Neuronal stem cell (in vitro differentiated cells): ENCODE measurements at regions not wholly inside any gene's neighbourhood (a gene's known extent, or its start where the extent isn't known, plus 50 kb on each side); places are given as distances from the start of the nearest gene placed in this dataset.
"Not testable (repeated sequence)": the region's sequence is repeated elsewhere in the genome, so short reads cannot be mapped to it uniquely, and the experiment has no call there.

Experiments used
- DNase-seq: peaks from one replicate; pipeline ENCODE4 v3.0.0-alpha.2; 2013; ENCODE audit warnings: low spot score
- H2AFZ ChIP-seq: one replicate; pipeline ENCODE4 v1.6.1; 2013; ENCODE audit warnings: mild to moderate bottlenecking, low read length, inconsistent platforms
- H2AK5ac ChIP-seq: 2 replicates; pipeline ENCODE4 v1.6.1; 2013; ENCODE audit warnings: low read depth, mild to moderate bottlenecking, inconsistent platforms, low read length, moderate library complexity, mixed read lengths
- H2BK120ac ChIP-seq: 2 replicates; pipeline ENCODE4 v1.6.1; 2013; ENCODE audit warnings: low read depth, mild to moderate bottlenecking, inconsistent platforms, low read length, moderate library complexity, mixed read lengths
- H2BK12ac ChIP-seq: one replicate; pipeline ENCODE4 v1.6.1; 2013; ENCODE audit warnings: low read length, inconsistent platforms
- H2BK15ac ChIP-seq: 2 replicates; pipeline ENCODE4 v1.6.1; 2013; ENCODE audit warnings: mild to moderate bottlenecking, low read length, inconsistent platforms, mixed read lengths
- H2BK5ac ChIP-seq: one replicate; pipeline ENCODE4 v1.6.1; 2013; ENCODE audit warnings: inconsistent platforms, mild to moderate bottlenecking, low read length, moderate library complexity
- H3K14ac ChIP-seq: one replicate; pipeline ENCODE4 v1.6.1; 2013; ENCODE audit warnings: low read length, inconsistent platforms
- H3K18ac ChIP-seq: 2 replicates; pipeline ENCODE4 v1.6.1; 2013; ENCODE audit warnings: low read length, inconsistent platforms
- H3K23ac ChIP-seq: 2 replicates; pipeline ENCODE4 v1.6.1; 2013; ENCODE audit warnings: low read depth, mild to moderate bottlenecking, mixed read lengths, low read length, inconsistent platforms; ENCODE audit not compliant: poor library complexity
- H3K27ac ChIP-seq: replicated peaks from 3 replicates; pipeline ENCODE4 v1.5.1; 2013; ENCODE audit warnings: low read length, inconsistent platforms
- H3K27me3 ChIP-seq, 3 experiments: 2 replicates each; pipeline ENCODE4 v1.6.1; 2013; ENCODE audit warnings: low read length in 3 of 3, mild to moderate bottlenecking in 2 of 3, inconsistent platforms in 1 of 3, low read depth in 1 of 3, mixed read lengths in 1 of 3, moderate library complexity in 1 of 3; ENCODE audit not compliant: control insufficient read depth in 3 of 3, insufficient read depth in 3 of 3
- H3K36me3 ChIP-seq, 2 donors: replicated peaks in 1 of 2; 2 replicates each; pipeline ENCODE4 v1.6.1; 2013; ENCODE audit warnings: low read length in 2 of 2; ENCODE audit not compliant: control insufficient read depth in 2 of 2, insufficient read depth in 2 of 2
- H3K4ac ChIP-seq: 2 replicates; pipeline ENCODE4 v1.6.1; 2013; ENCODE audit warnings: inconsistent platforms, mild to moderate bottlenecking, low read length, moderate library complexity
- H3K4me1 ChIP-seq, 2 donors: 1 replicate in 1 of 2; 2 replicates in 1 of 2; pipeline ENCODE4 v1.6.1; 2013; ENCODE audit warnings: low read length in 2 of 2, low read depth in 1 of 2; ENCODE audit not compliant: control insufficient read depth in 2 of 2, insufficient read depth in 1 of 2
- H3K4me2 ChIP-seq: one replicate; pipeline ENCODE4 v1.6.1; 2013; ENCODE audit warnings: mild to moderate bottlenecking, low read length, inconsistent platforms; ENCODE audit not compliant: insufficient read depth, poor library complexity, severe bottlenecking
- H3K4me3 ChIP-seq, 2 donors: 2 replicates each; pipeline ENCODE4 v1.5.1; 2013; ENCODE audit warnings: low read length in 2 of 2, mild to moderate bottlenecking in 2 of 2, inconsistent platforms in 1 of 2, moderate library complexity in 1 of 2
- H3K79me1 ChIP-seq: one replicate; pipeline ENCODE4 v1.6.1; 2013; ENCODE audit warnings: low read depth, mild to moderate bottlenecking, inconsistent platforms, low read length, moderate library complexity
- H3K9ac ChIP-seq: one replicate; pipeline ENCODE4 v1.6.1; 2013; ENCODE audit warnings: mild to moderate bottlenecking, low read depth, low read length, inconsistent platforms; ENCODE audit not compliant: poor library complexity
- H3K9me3 ChIP-seq, 2 donors: replicated peaks in 1 of 2; 2 replicates each; pipeline versions ENCODE3 to v1.6.1; 2013; ENCODE audit warnings: low read length in 2 of 2, mild to moderate bottlenecking in 2 of 2, inconsistent platforms in 1 of 2, low read depth in 1 of 2, mixed read lengths in 1 of 2, moderate library complexity in 1 of 2; ENCODE audit not compliant: control insufficient read depth in 2 of 2, insufficient read depth in 1 of 2
- H4K8ac ChIP-seq: one replicate; pipeline ENCODE4 v1.6.1; 2013; ENCODE audit warnings: low read depth, mild to moderate bottlenecking, inconsistent platforms, low read length, moderate library complexity
- H4K91ac ChIP-seq: one replicate; pipeline ENCODE4 v1.6.1; 2013; ENCODE audit warnings: low read length, low read depth, mild to moderate bottlenecking, inconsistent platforms; ENCODE audit not compliant: poor library complexity
- WGBS, 2 donors: extraction: QIAGEN DNeasy Blood & Tissue Kit; methylation state at CpG; one replicate each; pipeline ENCODE4 v1.1.7; 2013; ENCODE audit warnings: missing lambda C conversion rate in 2 of 2, mixed read lengths in 1 of 2; ENCODE audit not compliant: insufficient read length in 2 of 2, insufficient replicate concordance in 1 of 2; ENCODE audit errors: extremely low coverage in 2 of 2; 5-methylcytosine and 5-hydroxymethylcytosine counted together

GRCh38 chr9:39802561-39802960 is 447.1 kb downstream of the SPATA31A1 start:
- not testable (repeated sequence) for H3K4me1 ChIP-seq

GRCh38 chr9:39809401-39810226 is 454.1 kb downstream of the SPATA31A1 start:
- H3K4me1 ChIP-seq, H2BK5ac ChIP-seq, H2BK120ac ChIP-seq, H3K27ac ChIP-seq, DNase-seq, H3K27me3 ChIP-seq, H4K91ac ChIP-seq, H4K8ac ChIP-seq, H3K23ac ChIP-seq, H3K14ac ChIP-seq, H3K9me3 ChIP-seq, H3K9ac ChIP-seq, H3K18ac ChIP-seq, H3K36me3 ChIP-seq, H2BK15ac ChIP-seq, H2AK5ac ChIP-seq, H2BK12ac ChIP-seq, H3K4ac ChIP-seq, H3K79me1 ChIP-seq: not testable (repeated sequence)
- H3K4me3 ChIP-seq, result peak overlapping the region; percentile 51 to 74
- H2AFZ ChIP-seq, result peak overlapping the region; percentile 74
- no CpG with 5 or more reads among the region's 43 CpGs for WGBS, 2 donors
- H3K4me2 ChIP-seq, result peak overlapping the region; percentile 25

More at GRCh38 chr9:39802561-39802960, 447.1 kb downstream of the SPATA31A1 start:
- not testable (repeated sequence) for H4K8ac ChIP-seq, H3K27ac ChIP-seq, H2BK5ac ChIP-seq, H2BK12ac ChIP-seq, H3K23ac ChIP-seq, DNase-seq, H3K79me1 ChIP-seq, H4K91ac ChIP-seq, H3K27me3 ChIP-seq, H3K4me3 ChIP-seq, H2AFZ ChIP-seq, H3K18ac ChIP-seq, H2BK120ac ChIP-seq, H3K4ac ChIP-seq, H3K9ac ChIP-seq, H3K9me3 ChIP-seq, H2BK15ac ChIP-seq, H2AK5ac ChIP-seq, H3K36me3 ChIP-seq, H3K4me2 ChIP-seq, H3K14ac ChIP-seq
- no CpG with 5 or more reads among the region's 2 CpGs for WGBS, 2 donors

- H3K18ac ChIP-seq, H3K14ac ChIP-seq, H3K4me3 ChIP-seq, H3K27me3 ChIP-seq, H3K79me1 ChIP-seq, H3K27ac ChIP-seq, DNase-seq, H2AFZ ChIP-seq, H2BK12ac ChIP-seq, H2BK120ac ChIP-seq, H4K8ac ChIP-seq, H4K91ac ChIP-seq, H3K9me3 ChIP-seq, H3K4ac ChIP-seq, H3K36me3 ChIP-seq, H3K4me2 ChIP-seq, H2BK5ac ChIP-seq, H3K9ac ChIP-seq, H2AK5ac ChIP-seq, H3K4me1 ChIP-seq, H3K23ac ChIP-seq, H2BK15ac ChIP-seq: not testable (repeated sequence)
- WGBS, 2 donors, result no CpG with 5 or more reads among the region's 3 CpGs
These were observed 454.9 kb downstream of the SPATA31A1 start for GRCh38 chr9:39810401-39810800.

- not testable (repeated sequence) for H3K23ac ChIP-seq, H3K9ac ChIP-seq, H3K18ac ChIP-seq, H2AK5ac ChIP-seq, H2BK120ac ChIP-seq, H3K27ac ChIP-seq, H3K4ac ChIP-seq, H2BK15ac ChIP-seq, H3K9me3 ChIP-seq, H3K14ac ChIP-seq, H2AFZ ChIP-seq, H3K4me1 ChIP-seq, DNase-seq, H3K4me3 ChIP-seq, H3K27me3 ChIP-seq, H2BK12ac ChIP-seq, H2BK5ac ChIP-seq, H3K4me2 ChIP-seq, H3K79me1 ChIP-seq, H3K36me3 ChIP-seq, H4K91ac ChIP-seq, H4K8ac ChIP-seq
- WGBS, 2 donors, result no CpG with 5 or more reads among the region's 3 CpGs
These were observed 456.1 kb downstream of the SPATA31A1 start for GRCh38 chr9:39811615-39812014.
